ENCODE measurements at regions not wholly inside any gene's neighbourhood (a gene's known extent, or its start where the extent isn't known, plus 50 kb on each side); places are given as distances from the start of the nearest gene placed in this dataset.

DNA sequence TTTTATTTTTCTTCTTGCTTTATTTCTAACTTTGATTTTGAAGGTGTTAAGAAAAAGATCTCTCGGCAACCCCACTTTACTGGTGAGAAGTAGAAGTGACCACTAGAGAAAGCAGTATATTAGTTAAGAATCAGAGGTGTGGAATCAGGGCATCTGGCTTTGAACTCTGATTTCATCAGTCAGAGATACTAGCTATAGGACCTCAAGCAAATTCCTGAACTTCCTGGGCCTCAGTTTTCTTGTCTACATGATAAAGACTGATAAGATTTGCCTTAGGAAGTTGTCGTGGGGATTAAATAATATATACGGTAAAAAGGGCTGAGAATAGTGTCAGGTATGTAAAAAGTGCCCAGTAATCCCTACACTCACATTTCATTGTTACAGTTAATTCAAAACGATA, 440.3 kb upstream of the CRIM1 start:
- Histone ChIP-seq H3K36me3 (no peaks in the 10 kb centered on the region), H3K4me1 (ENCODE audit: control insufficient read depth in 1 of 2, low read depth in 2 of 2) (no peaks in the 10 kb centered on the region), H3K27me3 (replicated peaks; ENCODE audit: insufficient read depth) (no peaks in the 10 kb centered on the region), H3K4me3 (no peak overlapping the region), H3K9me3 (no peaks in the 10 kb centered on the region), H3K27ac (no peak overlapping the region)
- ATAC-seq (ENCODE audit: insufficient number of reproducible peaks, low FRiP score, low read depth) = no peak
- TF ChIP-seq, protein P1, sequence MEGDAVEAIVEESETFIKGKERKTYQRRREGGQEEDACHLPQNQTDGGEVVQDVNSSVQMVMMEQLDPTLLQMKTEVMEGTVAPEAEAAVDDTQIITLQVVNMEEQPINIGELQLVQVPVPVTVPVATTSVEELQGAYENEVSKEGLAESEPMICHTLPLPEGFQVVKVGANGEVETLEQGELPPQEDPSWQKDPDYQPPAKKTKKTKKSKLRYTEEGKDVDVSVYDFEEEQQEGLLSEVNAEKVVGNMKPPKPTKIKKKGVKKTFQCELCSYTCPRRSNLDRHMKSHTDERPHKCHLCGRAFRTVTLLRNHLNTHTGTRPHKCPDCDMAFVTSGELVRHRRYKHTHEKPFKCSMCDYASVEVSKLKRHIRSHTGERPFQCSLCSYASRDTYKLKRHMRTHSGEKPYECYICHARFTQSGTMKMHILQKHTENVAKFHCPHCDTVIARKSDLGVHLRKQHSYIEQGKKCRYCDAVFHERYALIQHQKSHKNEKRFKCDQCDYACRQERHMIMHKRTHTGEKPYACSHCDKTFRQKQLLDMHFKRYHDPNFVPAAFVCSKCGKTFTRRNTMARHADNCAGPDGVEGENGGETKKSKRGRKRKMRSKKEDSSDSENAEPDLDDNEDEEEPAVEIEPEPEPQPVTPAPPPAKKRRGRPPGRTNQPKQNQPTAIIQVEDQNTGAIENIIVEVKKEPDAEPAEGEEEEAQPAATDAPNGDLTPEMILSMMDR (IDR thresholded peaks at IDR 0.05) = no peak
- no peak for DNase-seq (ENCODE audit: low spot score)

DNA sequence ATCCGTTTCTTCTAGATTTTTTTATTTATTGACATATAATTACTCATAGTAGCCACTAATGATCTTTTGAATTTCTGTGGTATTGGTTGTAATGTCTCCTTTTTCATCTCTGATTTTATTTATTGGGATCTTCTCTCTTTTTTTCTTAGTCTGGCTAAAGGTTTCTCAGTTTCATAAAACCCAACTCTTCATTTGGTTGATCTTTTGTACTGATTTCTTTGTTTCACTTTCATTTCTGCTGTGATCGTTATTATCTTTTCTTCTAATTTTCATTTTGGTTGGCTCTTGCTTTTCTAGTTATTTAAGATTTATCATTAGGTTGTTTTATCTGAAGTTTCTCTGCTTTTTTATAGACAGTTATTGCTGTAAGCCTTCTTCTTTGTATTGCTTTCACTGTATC, 463.6 kb upstream of the CRIM1 start:
- H3K27ac ChIP-seq = no peak overlapping the region
- TF ChIP-seq, protein P1 (IDR thresholded peaks at IDR 0.05) = no peak
- no peaks in the 10 kb centered on the region for H3K4me1 ChIP-seq (ENCODE audit: control insufficient read depth in 1 of 2, low read depth in 2 of 2)
- H3K36me3 ChIP-seq = no peaks in the 10 kb centered on the region
- H3K4me3 ChIP-seq = no peak overlapping the region
- ATAC-seq (ENCODE audit: insufficient number of reproducible peaks, low FRiP score, low read depth) (no peak), DNase-seq (ENCODE audit: low spot score) (no peak)
- H3K9me3 ChIP-seq = no peaks in the 10 kb centered on the region
- no peaks in the 10 kb centered on the region for H3K27me3 ChIP-seq (replicated peaks; ENCODE audit: insufficient read depth)

DNA sequence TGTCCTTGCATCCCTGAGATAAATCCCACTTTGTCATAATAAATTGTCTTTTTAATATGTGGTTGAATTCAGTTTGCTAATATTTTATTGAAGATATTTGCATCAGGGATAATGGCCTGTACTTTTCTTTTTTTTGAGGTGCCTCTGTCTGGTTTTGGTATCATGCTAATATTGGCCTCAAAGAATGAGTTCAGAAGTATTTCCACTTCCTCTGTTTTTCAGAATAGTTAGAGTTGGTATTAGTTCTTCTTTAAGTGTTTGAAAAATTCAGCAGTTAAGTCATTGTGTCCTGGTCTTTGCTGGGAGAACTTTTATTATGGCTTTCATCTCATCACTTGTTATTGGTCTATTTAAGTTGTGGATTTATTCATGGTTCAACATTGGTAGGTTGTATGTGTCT, 464.1 kb upstream of the CRIM1 start:
- Histone ChIP-seq H3K27ac (no peak overlapping the region), H3K4me1 (ENCODE audit: control insufficient read depth in 1 of 2, low read depth in 2 of 2) (no peaks in the 10 kb centered on the region), H3K36me3 (no peaks in the 10 kb centered on the region), H3K9me3 (no peaks in the 10 kb centered on the region), H3K27me3 (replicated peaks; ENCODE audit: insufficient read depth) (no peaks in the 10 kb centered on the region), H3K4me3 (no peak overlapping the region)
- ATAC-seq (ENCODE audit: insufficient number of reproducible peaks, low FRiP score, low read depth) (no peak), DNase-seq (ENCODE audit: low spot score) (no peak)
- TF ChIP-seq, protein P1 (IDR thresholded peaks at IDR 0.05) = no peak

DNA sequence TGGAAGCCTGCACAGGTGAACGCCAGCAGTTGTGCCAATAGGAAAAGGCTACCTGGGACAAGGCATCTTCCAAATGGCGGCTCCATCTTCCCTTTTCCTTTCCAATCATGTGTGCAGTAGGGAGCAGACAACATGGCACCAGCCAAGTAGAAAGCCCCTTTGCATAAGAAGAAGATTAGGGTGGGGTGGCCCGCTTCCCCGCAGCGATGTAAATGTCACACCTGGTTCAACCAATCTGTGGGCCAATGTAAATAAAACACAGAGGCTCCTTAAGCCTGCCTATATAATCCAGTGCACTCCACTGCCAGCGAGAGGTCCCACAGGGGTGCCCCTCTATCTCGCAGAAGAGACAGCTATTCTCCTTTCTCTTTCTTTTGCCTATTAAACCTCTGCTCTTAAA, 468.4 kb upstream of the CRIM1 start:
- Histone ChIP-seq H3K36me3 (no peaks in the 10 kb centered on the region), H3K4me1 (ENCODE audit: control insufficient read depth in 1 of 2, low read depth in 2 of 2) (no peaks in the 10 kb centered on the region), H3K27me3 (replicated peaks; ENCODE audit: insufficient read depth) (no peaks in the 10 kb centered on the region), H3K9me3 (no peaks in the 10 kb centered on the region), H3K4me3 (no peak overlapping the region), H3K27ac (no peak overlapping the region)
- no peak for ATAC-seq (ENCODE audit: insufficient number of reproducible peaks, low FRiP score, low read depth)
- DNase-seq (ENCODE audit: low spot score) = no peak
- TF ChIP-seq, protein P1 (IDR thresholded peaks at IDR 0.05) = no peak

DNA sequence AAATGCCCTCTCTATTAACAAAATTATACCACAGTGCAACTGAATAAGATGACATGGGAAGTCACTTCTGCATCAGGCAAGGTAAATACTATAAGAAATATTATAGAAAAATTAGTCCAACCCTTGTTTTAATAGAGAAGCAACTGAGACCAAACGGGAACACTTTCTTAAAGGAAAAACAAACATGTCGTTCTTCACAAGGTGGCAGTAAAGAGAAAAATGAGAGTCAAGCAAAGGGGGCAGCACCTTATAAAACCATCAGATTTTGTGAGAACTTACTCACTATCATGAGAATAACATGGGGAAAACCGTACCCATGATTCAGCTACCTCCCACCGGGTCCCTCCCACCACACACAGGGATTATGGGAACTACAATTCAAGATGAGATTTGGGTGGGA, 481.7 kb upstream of the CRIM1 start:
- Histone ChIP-seq H3K4me3 (no peak overlapping the region), H3K36me3 (no peaks in the 10 kb centered on the region), H3K4me1 (ENCODE audit: control insufficient read depth in 1 of 2, low read depth in 2 of 2) (no peaks in the 10 kb centered on the region), H3K27me3 (replicated peaks; ENCODE audit: insufficient read depth) (no peaks in the 10 kb centered on the region), H3K9me3 (no peaks in the 10 kb centered on the region), H3K27ac (no peak overlapping the region)
- TF ChIP-seq, protein P1 (IDR thresholded peaks at IDR 0.05) = no peak
- no peak for ATAC-seq (ENCODE audit: insufficient number of reproducible peaks, low FRiP score, low read depth)
- no peak for DNase-seq (ENCODE audit: low spot score)
